NT2/D1 (cell line): ENCODE measurements at regions not wholly inside any gene's neighbourhood (a gene's known extent, or its start where the extent isn't known, plus 50 kb on each side); places are given as distances from the start of the nearest gene placed in this dataset.
A peak's percentile ranks its signal among the peaks of the same experiment; 100 is the strongest.

Source experiments
- DNase-seq: peaks from one replicate; pipeline ENCODE4 v3.0.0-alpha.2; 2011; ENCODE audit warnings: low read depth, low spot score
- H3K27me3 ChIP-seq: 2 replicates; pipeline ENCODE4 v1.6.0; 2011; ENCODE audit warnings: mild to moderate bottlenecking; ENCODE audit not compliant: insufficient read length, insufficient read depth
- H3K36me3 ChIP-seq: 2 replicates; pipeline ENCODE4 v1.6.1; 2011; ENCODE audit warnings: mild to moderate bottlenecking, low read length, mixed read lengths; ENCODE audit not compliant: insufficient read depth, insufficient read length
- H3K4me1 ChIP-seq: 2 replicates; pipeline ENCODE4 v1.5.1; 2011; ENCODE audit not compliant: insufficient read depth, insufficient read length
- H3K4me3 ChIP-seq: 2 replicates; pipeline ENCODE4 v1.5.1; 2011; ENCODE audit warnings: low read depth; ENCODE audit not compliant: insufficient read length
- H3K9ac ChIP-seq: 2 replicates; pipeline ENCODE4 v1.6.0; 2011; ENCODE audit warnings: low read depth; ENCODE audit not compliant: insufficient read length
- H3K9me3 ChIP-seq: 2 replicates; pipeline ENCODE4 v1.5.1; 2011; ENCODE audit warnings: mild to moderate bottlenecking, low read length; ENCODE audit not compliant: insufficient read depth
- SUZ12 ChIP-seq: IDR thresholded peaks from 2 replicates; pipeline ENCODE4 v1.6.1; 2011; ENCODE audit not compliant: insufficient read length, insufficient read depth; ENCODE audit errors: extremely low read depth
- YY1 ChIP-seq: IDR thresholded peaks from 2 replicates; pipeline ENCODE4 v1.6.1; 2011; ENCODE audit not compliant: insufficient read length, insufficient read depth
- ZNF274 ChIP-seq: IDR thresholded peaks from 2 replicates; pipeline ENCODE4 v1.6.1; 2011; ENCODE audit warnings: mild to moderate bottlenecking, low read depth, low read length

DNA sequence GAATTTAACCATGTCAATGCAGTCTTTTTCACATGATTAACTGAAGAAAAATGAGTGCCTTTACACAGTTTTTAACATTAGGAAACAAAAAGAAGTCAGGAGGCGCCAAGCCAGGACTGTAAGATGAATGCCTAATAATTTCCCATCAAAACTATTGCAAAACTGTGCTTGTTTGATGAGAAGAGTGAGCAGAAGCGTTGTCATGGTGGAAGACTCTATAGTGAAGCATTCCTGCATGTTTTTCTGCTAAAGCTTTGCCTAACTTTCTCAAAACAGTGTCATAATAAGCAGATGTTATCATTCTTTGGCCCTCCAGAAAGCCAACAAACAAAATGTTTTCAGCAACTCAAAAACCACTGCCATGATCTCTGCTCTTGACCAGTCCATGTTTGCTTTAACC is 156.8 kb upstream of the CDIN1 start:
- no peak overlapping the region for H3K4me3 ChIP-seq
- no peak for TF ChIP-seq ZNF274
- no peak for TF ChIP-seq SUZ12
- no peak for TF ChIP-seq YY1
- H3K36me3 ChIP-seq, result no peaks in the 10 kb centered on the region
- H3K9me3 ChIP-seq, result peaks cover 11% of the 10 kb centered on the region; the same call in 1 of the 2 replicates
- H3K27me3 ChIP-seq, result no peaks in the 10 kb centered on the region
- DNase-seq, result no peak
- no peaks in the 10 kb centered on the region for H3K4me1 ChIP-seq
- H3K9ac ChIP-seq, result no peak overlapping the region

DNA sequence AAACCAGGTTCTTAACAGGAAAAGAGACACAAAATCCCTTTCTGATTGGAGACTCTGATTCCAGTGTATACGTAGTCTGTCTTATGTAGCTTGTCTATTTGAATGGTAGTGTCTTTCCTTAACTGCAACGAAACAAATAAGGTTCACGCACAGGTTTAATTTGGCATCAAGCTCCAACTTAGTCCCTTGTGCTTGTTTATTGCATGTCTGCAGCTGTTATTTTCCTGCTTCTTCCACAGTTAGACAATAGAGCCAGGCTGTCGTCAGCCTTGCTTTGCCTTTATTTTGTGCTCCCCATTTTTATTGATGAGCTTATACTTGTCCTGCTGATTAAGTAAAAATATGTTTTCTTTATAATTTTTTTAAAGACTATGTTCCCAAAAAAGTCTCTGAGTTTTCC is 152.7 kb upstream of the CDIN1 start:
- H3K36me3 ChIP-seq, result no peaks in the 10 kb centered on the region
- H3K4me1 ChIP-seq, result no peaks in the 10 kb centered on the region
- H3K9ac ChIP-seq, result no peak overlapping the region
- no peaks in the 10 kb centered on the region for H3K9me3 ChIP-seq
- H3K4me3 ChIP-seq, result no peak overlapping the region
- no peaks in the 10 kb centered on the region for H3K27me3 ChIP-seq
- TF ChIP-seq SUZ12 (no peak), YY1 (no peak), ZNF274 (no peak)
- DNase-seq, result no peak

- H3K9me3 ChIP-seq, result no peaks in the 10 kb centered on the region
- H3K4me1 ChIP-seq, result no peaks in the 10 kb centered on the region
- H3K4me3 ChIP-seq, result no peak overlapping the region
- DNase-seq, result peak; percentile 20
- TF ChIP-seq SUZ12 (no peak), ZNF274 (no peak), YY1 (no peak)
- H3K27me3 ChIP-seq, result no peaks in the 10 kb centered on the region
- H3K36me3 ChIP-seq, result no peaks in the 10 kb centered on the region
- no peak overlapping the region for H3K9ac ChIP-seq
Observed at GRCh38 chr15:36428102-36428845, 151.2 kb upstream of the CDIN1 start.

GRCh38 chr15:36429707-36430106 is 149.7 kb upstream of the CDIN1 start:
- Histone ChIP-seq H3K9ac (no peak overlapping the region), H3K4me1 (no peaks in the 10 kb centered on the region), H3K27me3 (no peaks in the 10 kb centered on the region), H3K4me3 (no peak overlapping the region), H3K9me3 (no peaks in the 10 kb centered on the region), H3K36me3 (no peaks in the 10 kb centered on the region)
- no peak for TF ChIP-seq SUZ12
- TF ChIP-seq ZNF274, result no peak
- no peak for TF ChIP-seq YY1
- no peak for DNase-seq

- H3K4me3 ChIP-seq, result no peak overlapping the region
- no peaks in the 10 kb centered on the region for H3K27me3 ChIP-seq
- TF ChIP-seq ZNF274, result no peak
- no peak for TF ChIP-seq SUZ12
- no peak for TF ChIP-seq YY1
- no peaks in the 10 kb centered on the region for H3K9me3 ChIP-seq
- H3K36me3 ChIP-seq, result no peaks in the 10 kb centered on the region
- H3K9ac ChIP-seq, result no peak overlapping the region
- no peaks in the 10 kb centered on the region for H3K4me1 ChIP-seq
- DNase-seq, result no peak
Observed at GRCh38 chr15:36430280-36430679, 149.1 kb upstream of the CDIN1 start.

DNA sequence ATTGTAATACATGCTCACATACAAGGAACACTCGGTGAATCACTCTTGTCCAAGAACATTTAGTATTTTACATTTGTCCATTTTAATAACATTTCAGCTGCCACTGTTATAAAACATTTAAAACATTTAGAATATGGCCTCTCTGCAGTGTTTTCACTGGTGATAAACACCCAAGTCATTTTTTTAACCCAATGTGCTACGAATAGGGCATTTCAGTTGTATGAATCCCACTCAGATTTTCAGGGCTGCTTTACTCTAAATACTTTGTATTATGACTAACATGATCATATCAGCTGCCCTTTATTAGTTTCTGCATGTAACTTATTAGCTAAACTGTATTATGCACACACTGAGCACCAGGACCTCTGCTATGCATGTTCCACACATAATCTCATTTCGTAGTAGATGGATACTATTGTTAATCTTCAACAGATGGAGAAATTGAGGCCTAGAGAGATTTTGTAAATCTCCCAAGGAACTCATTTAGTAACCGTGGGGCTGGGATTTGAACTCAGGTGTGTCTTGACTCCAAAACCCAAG is 148.6 kb upstream of the CDIN1 start:
- TF ChIP-seq YY1 (no peak), ZNF274 (no peak), SUZ12 (no peak)
- Histone ChIP-seq H3K9me3 (no peaks in the 10 kb centered on the region), H3K27me3 (no peaks in the 10 kb centered on the region), H3K36me3 (no peaks in the 10 kb centered on the region), H3K9ac (no peak overlapping the region), H3K4me1 (no peaks in the 10 kb centered on the region), H3K4me3 (no peak overlapping the region)
- DNase-seq, result no peak

DNA sequence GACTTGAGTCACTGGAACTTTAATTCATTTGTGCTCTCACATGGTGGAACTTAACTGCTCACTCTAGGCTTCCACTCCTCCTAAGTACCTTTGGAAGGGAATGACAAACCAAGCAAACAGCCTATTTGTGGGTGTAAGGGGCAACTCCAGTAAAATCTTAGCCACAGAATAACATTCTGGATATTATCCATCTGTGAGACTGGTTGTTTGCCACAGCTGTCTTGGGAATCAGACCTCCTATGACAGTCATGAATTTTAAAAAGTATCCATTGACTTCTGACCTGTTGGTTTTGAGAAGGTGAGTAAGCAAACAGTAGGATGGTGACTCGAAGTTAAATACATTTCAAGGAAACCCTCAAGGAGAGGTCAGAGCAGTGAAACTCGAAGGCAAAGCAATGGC is 147.3 kb upstream of the CDIN1 start:
- Histone ChIP-seq H3K9ac (no peak overlapping the region), H3K27me3 (no peaks in the 10 kb centered on the region), H3K9me3 (no peaks in the 10 kb centered on the region), H3K4me3 (no peak overlapping the region), H3K36me3 (no peaks in the 10 kb centered on the region), H3K4me1 (no peaks in the 10 kb centered on the region)
- no peak for DNase-seq
- TF ChIP-seq ZNF274 (no peak), SUZ12 (no peak), YY1 (no peak)
